ENCODE measurements at regions not wholly inside any gene's neighbourhood (a gene's known extent, or its start where the extent isn't known, plus 50 kb on each side); places are given as distances from the start of the nearest gene placed in this dataset.

- no peak for DNase-seq
These were observed 397.5 kb upstream of the CDH11 start for GRCh38 chr16:65519402-65519801.

GRCh38 chr16:65515193-65515592, 393.3 kb upstream of the CDH11 start:
- DNase-seq = no peak

- DNase-seq = no peak
These were observed 389.0 kb upstream of the CDH11 start for GRCh38 chr16:65510850-65511249.

GRCh38 chr16:65510241-65510640, 388.4 kb upstream of the CDH11 start:
- no peak for DNase-seq

GRCh38 chr16:65509172-65509571, 387.3 kb upstream of the CDH11 start:
- DNase-seq = no peak

GRCh38 chr16:65500919-65501318, 379.1 kb upstream of the CDH11 start:
- no peak for DNase-seq

- no peak for DNase-seq
These were observed 378.1 kb upstream of the CDH11 start for GRCh38 chr16:65500007-65500406.

- no peak for DNase-seq
These were observed 377.7 kb upstream of the CDH11 start for GRCh38 chr16:65499566-65499965.

GRCh38 chr16:65497571-65497970, 375.7 kb upstream of the CDH11 start:
- no peak for DNase-seq

- no peak for DNase-seq
These were observed 373.2 kb upstream of the CDH11 start for GRCh38 chr16:65495106-65495505.

GRCh38 chr16:65494609-65495008, 372.7 kb upstream of the CDH11 start:
- DNase-seq = no peak

GRCh38 chr16:65494080-65494479, 372.2 kb upstream of the CDH11 start:
- no peak for DNase-seq

- DNase-seq = no peak
These were observed 368.4 kb upstream of the CDH11 start for GRCh38 chr16:65490286-65490685.

GRCh38 chr16:65489531-65490023, 367.7 kb upstream of the CDH11 start:
- DNase-seq = no peak

- no peak for DNase-seq
These were observed 365.4 kb upstream of the CDH11 start for GRCh38 chr16:65487231-65487630.

GRCh38 chr16:65481956-65482355, 360.1 kb upstream of the CDH11 start:
- DNase-seq = no peak

- DNase-seq = no peak
These were observed 358.6 kb upstream of the CDH11 start for GRCh38 chr16:65480281-65481091.

- DNase-seq = no peak
These were observed 354.6 kb upstream of the CDH11 start for GRCh38 chr16:65476448-65476955.

GRCh38 chr16:65473699-65474098, 351.8 kb upstream of the CDH11 start:
- no peak for DNase-seq

GRCh38 chr16:65469116-65469515, 347.3 kb upstream of the CDH11 start:
- DNase-seq = no peak

- DNase-seq = no peak
These were observed 346.3 kb upstream of the CDH11 start for GRCh38 chr16:65468133-65468532.

GRCh38 chr16:65463652-65464260, 341.9 kb upstream of the CDH11 start:
- no peak for DNase-seq

- no peak for DNase-seq
These were observed 335.2 kb upstream of the CDH11 start for GRCh38 chr16:65457084-65457483.

- no peak for DNase-seq
These were observed 333.9 kb upstream of the CDH11 start for GRCh38 chr16:65455761-65456160.

Data from GF-D8 (cell line).